ENCODE measurements at regions not wholly inside any gene's neighbourhood (a gene's known extent, or its start where the extent isn't known, plus 50 kb on each side); places are given as distances from the start of the nearest gene placed in this dataset.
"Not testable (repeated sequence)": the region's sequence is repeated elsewhere in the genome, so short reads cannot be mapped to it uniquely, and the experiment has no call there.

DNA sequence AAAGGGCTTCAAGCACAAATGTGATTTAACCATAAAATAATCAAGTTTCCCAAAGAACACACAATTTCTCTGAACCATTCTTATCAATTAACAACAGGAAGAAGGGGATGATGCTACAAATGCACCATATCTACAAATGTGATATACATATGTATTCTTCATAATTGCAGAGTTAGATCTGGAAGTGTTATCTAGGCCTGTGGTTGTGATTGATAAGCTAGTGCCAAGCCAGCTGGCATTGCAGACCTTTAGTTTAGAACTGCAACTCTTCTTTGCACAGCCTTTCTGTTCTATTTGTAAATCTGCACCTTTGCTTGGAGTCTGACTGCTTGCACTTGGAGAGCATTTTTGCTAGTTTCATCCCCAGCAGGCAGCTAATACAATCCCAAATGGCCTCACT lies 145.5 kb upstream of the NPY2R start:
- Histone ChIP-seq H3K36me3 (ENCODE audit: control insufficient read depth in 2 of 2, insufficient read depth in 2 of 2, low read length in 1 of 2) (no peaks in the 10 kb centered on the region), H3K4me1 (ENCODE audit: control insufficient read depth in 2 of 2, insufficient read depth in 2 of 2, low read length in 2 of 2) (no peaks in the 10 kb centered on the region)

DNA sequence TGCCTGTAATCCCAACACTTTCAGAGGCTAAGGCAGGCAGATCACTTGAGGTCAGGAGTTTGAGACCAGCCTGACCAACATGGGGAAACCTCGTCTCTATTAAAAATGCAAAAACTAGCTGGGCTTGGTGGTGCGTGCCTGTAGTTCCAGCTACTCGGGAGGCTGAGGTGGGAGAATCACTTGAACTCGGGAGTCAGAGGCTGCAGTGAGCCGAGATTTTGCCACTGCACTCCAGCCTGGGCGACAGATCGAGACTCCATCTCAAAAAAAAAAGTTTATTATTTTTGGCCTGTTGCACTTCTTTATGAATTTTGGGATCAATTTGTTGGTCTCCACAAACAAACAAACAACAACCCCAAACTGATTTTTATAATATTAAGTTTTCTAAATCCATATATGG lies 143.5 kb upstream of the NPY2R start:
- not testable (repeated sequence) for H3K4me3 ChIP-seq (ENCODE audit: low read length in 2 of 2); H3K9me3 ChIP-seq (ENCODE audit: control insufficient read depth in 2 of 2, insufficient read depth in 1 of 2, low read length in 1 of 2); H3K4me1 ChIP-seq (ENCODE audit: control insufficient read depth in 2 of 2, insufficient read depth in 2 of 2, low read length in 2 of 2); H3K36me3 ChIP-seq (ENCODE audit: control insufficient read depth in 2 of 2, insufficient read depth in 2 of 2, low read length in 1 of 2); H3K27me3 ChIP-seq (ENCODE audit: control insufficient read depth in 2 of 2, insufficient read depth in 1 of 2, low read length in 1 of 2); DNase-seq (ENCODE audit: low read depth in 6 of 9, low spot score in 9 of 9); H3K27ac ChIP-seq (ENCODE audit: low read depth in 1 of 2, low read length in 1 of 2)
- 94% methylated on average over 7 of the region's 7 CpGs for WGBS

More for the DNA sequence above, 145.5 kb upstream of the NPY2R start:
- DNase-seq (ENCODE audit: low read depth in 6 of 9, low spot score in 9 of 9), result no peak
- H3K27ac ChIP-seq (ENCODE audit: low read depth in 1 of 2, low read length in 1 of 2), result no peak overlapping the region
- no peak overlapping the region for H3K4me3 ChIP-seq (ENCODE audit: low read length in 2 of 2)
- H3K27me3 ChIP-seq (ENCODE audit: control insufficient read depth in 2 of 2, insufficient read depth in 1 of 2, low read length in 1 of 2), result no peaks in the 10 kb centered on the region
- peaks cover 0 to 2% of the 10 kb centered on the region in 2 donors for H3K9me3 ChIP-seq (ENCODE audit: control insufficient read depth in 2 of 2, insufficient read depth in 1 of 2, low read length in 1 of 2)

DNA sequence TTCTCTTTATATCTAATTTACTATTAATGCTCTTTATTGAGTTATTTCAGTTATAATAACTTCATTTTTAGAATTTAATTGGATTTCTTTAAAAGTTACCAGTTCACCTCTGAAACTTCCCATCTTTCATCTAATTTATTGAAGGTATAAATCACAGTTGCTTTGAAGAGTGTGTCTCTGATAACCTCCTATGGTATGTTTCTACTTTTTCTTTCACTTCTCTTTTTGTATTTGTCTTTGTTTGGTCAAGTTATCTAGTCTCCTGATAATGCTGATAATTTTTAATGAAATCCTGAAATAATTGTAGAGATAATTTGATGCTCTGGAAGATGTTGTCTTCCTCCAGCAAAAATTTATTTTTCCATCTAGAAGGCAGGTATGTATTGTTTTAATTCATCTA lies 141.6 kb upstream of the NPY2R start:
- H3K27ac ChIP-seq (ENCODE audit: low read depth in 1 of 2, low read length in 1 of 2), result no peak overlapping the region
- no peak for DNase-seq (ENCODE audit: low read depth in 6 of 9, low spot score in 9 of 9)

DNA sequence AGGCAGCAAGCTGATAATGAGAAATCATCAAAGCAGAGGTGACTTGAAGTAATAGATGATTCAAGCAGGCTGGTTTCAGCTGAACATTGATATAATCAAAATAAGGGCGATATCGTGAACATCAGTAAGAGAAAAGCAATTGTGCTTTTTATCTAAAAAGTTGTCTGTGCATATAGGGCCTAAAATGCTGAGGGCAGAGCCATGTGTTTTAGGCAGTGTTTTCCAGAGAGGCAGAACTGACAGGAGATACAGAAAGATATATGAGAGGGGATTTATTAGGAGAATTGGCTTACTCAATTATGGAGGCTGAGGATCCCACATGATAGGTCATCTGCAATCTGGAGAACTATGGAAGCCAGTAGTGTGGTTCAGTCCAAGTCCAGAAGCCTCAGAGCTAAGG lies 136.5 kb upstream of the NPY2R start:
- Histone ChIP-seq H3K27me3 (ENCODE audit: control insufficient read depth in 2 of 2, insufficient read depth in 1 of 2, low read length in 1 of 2) (no peaks in the 10 kb centered on the region), H3K27ac (ENCODE audit: low read depth in 1 of 2, low read length in 1 of 2) (no peak overlapping the region), H3K9me3 (ENCODE audit: control insufficient read depth in 2 of 2, insufficient read depth in 1 of 2, low read length in 1 of 2) (no peaks in the 10 kb centered on the region), H3K4me3 (ENCODE audit: low read length in 2 of 2) (no peak overlapping the region), H3K4me1 (ENCODE audit: control insufficient read depth in 2 of 2, insufficient read depth in 2 of 2, low read length in 2 of 2) (no peaks in the 10 kb centered on the region), H3K36me3 (ENCODE audit: control insufficient read depth in 2 of 2, insufficient read depth in 2 of 2, low read length in 1 of 2) (no peaks in the 10 kb centered on the region)
- WGBS, result 93% methylated on average over 2 of the region's 2 CpGs
- no peak for DNase-seq (ENCODE audit: low read depth in 6 of 9, low spot score in 9 of 9)

More for the DNA sequence above, 141.6 kb upstream of the NPY2R start:
- Histone ChIP-seq H3K9me3 (ENCODE audit: control insufficient read depth in 2 of 2, insufficient read depth in 1 of 2, low read length in 1 of 2) (peaks cover 0 to 2% of the 10 kb centered on the region in 2 donors), H3K27me3 (ENCODE audit: control insufficient read depth in 2 of 2, insufficient read depth in 1 of 2, low read length in 1 of 2) (no peaks in the 10 kb centered on the region), H3K36me3 (ENCODE audit: control insufficient read depth in 2 of 2, insufficient read depth in 2 of 2, low read length in 1 of 2) (no peaks in the 10 kb centered on the region), H3K4me1 (ENCODE audit: control insufficient read depth in 2 of 2, insufficient read depth in 2 of 2, low read length in 2 of 2) (no peaks in the 10 kb centered on the region), H3K4me3 (ENCODE audit: low read length in 2 of 2) (no peak overlapping the region)

DNA sequence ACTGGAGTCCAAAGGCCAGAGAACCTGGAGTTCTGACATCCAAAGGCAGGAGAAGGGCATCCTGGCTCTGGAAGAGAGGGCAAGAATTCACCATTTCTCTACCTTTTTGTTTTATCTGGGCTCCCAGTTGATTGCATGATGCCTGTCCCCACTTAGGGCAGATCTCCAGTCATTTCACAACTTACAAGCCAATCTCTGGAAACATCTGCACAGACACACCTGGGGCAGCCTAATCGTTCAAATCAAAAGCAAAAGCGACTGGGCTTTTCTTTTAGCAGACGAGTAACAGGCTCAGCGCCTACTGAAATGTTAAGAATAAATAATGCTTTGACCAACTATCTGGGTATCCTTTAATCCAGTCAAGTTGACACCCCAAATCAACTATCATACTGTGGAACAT lies 136.0 kb upstream of the NPY2R start:
- no peaks in the 10 kb centered on the region for H3K27me3 ChIP-seq (ENCODE audit: control insufficient read depth in 2 of 2, insufficient read depth in 1 of 2, low read length in 1 of 2)
- DNase-seq (ENCODE audit: low read depth in 6 of 9, low spot score in 9 of 9), result no peak
- WGBS, result 96% methylated on average over 4 of the region's 4 CpGs
- no peak overlapping the region for H3K4me3 ChIP-seq (ENCODE audit: low read length in 2 of 2)
- no peaks in the 10 kb centered on the region for H3K9me3 ChIP-seq (ENCODE audit: control insufficient read depth in 2 of 2, insufficient read depth in 1 of 2, low read length in 1 of 2)
- H3K27ac ChIP-seq (ENCODE audit: low read depth in 1 of 2, low read length in 1 of 2), result no peak overlapping the region
- no peaks in the 10 kb centered on the region for H3K4me1 ChIP-seq (ENCODE audit: control insufficient read depth in 2 of 2, insufficient read depth in 2 of 2, low read length in 2 of 2)
- H3K36me3 ChIP-seq (ENCODE audit: control insufficient read depth in 2 of 2, insufficient read depth in 2 of 2, low read length in 1 of 2), result no peaks in the 10 kb centered on the region

DNA sequence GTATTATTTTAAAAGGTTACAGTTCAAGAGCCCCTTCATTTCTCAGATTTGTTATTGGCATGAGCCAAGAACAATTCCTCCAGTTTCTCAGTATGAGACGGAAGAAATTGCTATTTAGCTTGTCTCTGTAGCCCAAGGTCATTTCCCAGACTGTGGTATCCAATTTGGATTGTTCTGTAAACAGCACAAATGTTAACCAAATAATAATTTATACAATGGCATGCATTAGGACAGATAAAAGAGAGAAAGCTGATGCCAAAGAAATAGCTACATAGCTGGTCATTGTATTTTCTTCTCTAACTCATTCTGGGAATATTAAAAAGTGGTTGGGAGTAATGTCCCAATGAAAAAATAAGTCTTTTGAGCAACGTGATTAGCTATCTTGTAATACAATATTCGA lies 134.6 kb upstream of the NPY2R start:
- Histone ChIP-seq H3K27me3 (ENCODE audit: control insufficient read depth in 2 of 2, insufficient read depth in 1 of 2, low read length in 1 of 2) (no peaks in the 10 kb centered on the region), H3K9me3 (ENCODE audit: control insufficient read depth in 2 of 2, insufficient read depth in 1 of 2, low read length in 1 of 2) (no peaks in the 10 kb centered on the region), H3K27ac (ENCODE audit: low read depth in 1 of 2, low read length in 1 of 2) (no peak overlapping the region), H3K36me3 (ENCODE audit: control insufficient read depth in 2 of 2, insufficient read depth in 2 of 2, low read length in 1 of 2) (no peaks in the 10 kb centered on the region), H3K4me1 (ENCODE audit: control insufficient read depth in 2 of 2, insufficient read depth in 2 of 2, low read length in 2 of 2) (no peaks in the 10 kb centered on the region), H3K4me3 (ENCODE audit: low read length in 2 of 2) (no peak overlapping the region)
- WGBS, result 88% methylated on average over 3 of the region's 3 CpGs
- no peak for DNase-seq (ENCODE audit: low read depth in 6 of 9, low spot score in 9 of 9)

DNA sequence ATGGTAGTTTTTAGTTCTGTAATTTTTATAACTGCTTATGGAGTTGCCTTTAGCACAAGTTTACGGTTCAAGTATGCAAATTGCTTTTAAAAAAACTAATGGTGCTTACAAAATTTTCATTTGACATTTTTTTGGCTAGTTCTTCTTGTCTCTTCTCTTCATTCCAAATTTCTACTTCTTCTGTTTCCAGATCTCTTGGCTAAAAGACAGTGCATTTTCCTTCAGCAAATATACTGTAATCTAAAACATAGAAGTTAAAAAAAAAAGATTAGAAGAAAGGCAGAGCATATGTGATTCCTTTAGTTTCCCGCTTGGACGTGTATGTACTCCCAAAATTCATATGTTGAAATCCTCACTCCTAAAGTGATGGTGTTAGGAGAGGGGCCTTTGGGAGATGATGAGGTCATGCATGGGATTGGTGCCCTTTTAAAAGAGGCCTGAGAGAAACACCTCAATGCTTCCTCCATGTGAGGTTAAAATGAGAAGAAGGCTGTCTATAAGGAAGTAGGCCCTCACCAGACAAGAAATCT lies 132.1 kb upstream of the NPY2R start:
- DNase-seq (ENCODE audit: low read depth in 6 of 9, low spot score in 9 of 9), result no peak
- Histone ChIP-seq H3K36me3 (ENCODE audit: control insufficient read depth in 2 of 2, insufficient read depth in 2 of 2, low read length in 1 of 2) (no peaks in the 10 kb centered on the region), H3K9me3 (ENCODE audit: control insufficient read depth in 2 of 2, insufficient read depth in 1 of 2, low read length in 1 of 2) (no peaks in the 10 kb centered on the region), H3K4me1 (ENCODE audit: control insufficient read depth in 2 of 2, insufficient read depth in 2 of 2, low read length in 2 of 2) (no peaks in the 10 kb centered on the region), H3K27ac (ENCODE audit: low read depth in 1 of 2, low read length in 1 of 2) (no peak overlapping the region), H3K27me3 (ENCODE audit: control insufficient read depth in 2 of 2, insufficient read depth in 1 of 2, low read length in 1 of 2) (no peaks in the 10 kb centered on the region), H3K4me3 (ENCODE audit: low read length in 2 of 2) (no peak overlapping the region)
- WGBS, result 91% methylated on average over 3 of the region's 3 CpGs

DNA sequence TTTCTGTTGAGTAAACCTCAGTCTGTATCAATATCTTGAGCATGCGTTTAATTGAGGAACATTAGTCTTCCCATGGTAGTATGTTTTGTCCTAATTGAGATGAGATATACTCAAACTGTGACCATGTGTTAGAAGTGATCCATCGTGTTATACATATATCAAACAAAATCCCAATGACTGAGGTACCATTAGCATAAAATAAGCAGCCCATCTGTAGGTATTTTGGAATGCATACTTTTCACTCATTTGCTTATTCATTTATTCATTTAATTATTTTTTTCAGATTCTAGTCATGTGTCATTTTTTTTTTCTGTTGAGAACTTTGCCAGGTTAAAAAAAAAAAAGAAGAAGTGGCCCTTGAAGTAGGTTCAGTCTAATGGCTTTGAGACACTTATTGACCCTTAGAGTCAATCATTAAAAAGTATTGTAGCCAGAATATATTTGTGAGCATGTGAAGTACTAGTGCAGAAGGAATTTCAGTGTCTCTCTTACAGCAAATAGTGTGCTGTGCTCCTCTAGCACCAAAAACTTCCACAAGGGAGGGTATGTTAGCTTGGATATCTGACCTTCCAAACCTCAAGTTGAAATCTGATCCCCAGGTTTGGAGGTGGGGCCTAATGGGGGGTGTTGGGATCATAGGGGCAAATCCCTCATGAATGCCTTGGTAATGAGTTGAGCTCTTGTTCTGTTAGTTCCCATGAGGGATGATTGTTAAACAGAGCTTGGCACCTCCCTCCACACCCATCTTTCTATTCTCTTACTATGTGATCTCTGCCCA lies 130.8 kb upstream of the NPY2R start:
- Histone ChIP-seq H3K27ac (ENCODE audit: low read depth in 1 of 2, low read length in 1 of 2) (no peak overlapping the region), H3K36me3 (ENCODE audit: control insufficient read depth in 2 of 2, insufficient read depth in 2 of 2, low read length in 1 of 2) (no peaks in the 10 kb centered on the region), H3K9me3 (ENCODE audit: control insufficient read depth in 2 of 2, insufficient read depth in 1 of 2, low read length in 1 of 2) (no peaks in the 10 kb centered on the region), H3K4me3 (ENCODE audit: low read length in 2 of 2) (no peak overlapping the region), H3K27me3 (ENCODE audit: control insufficient read depth in 2 of 2, insufficient read depth in 1 of 2, low read length in 1 of 2) (no peaks in the 10 kb centered on the region), H3K4me1 (ENCODE audit: control insufficient read depth in 2 of 2, insufficient read depth in 2 of 2, low read length in 2 of 2) (no peaks in the 10 kb centered on the region)
- 94% methylated on average over 2 of the region's 2 CpGs for WGBS
- DNase-seq (ENCODE audit: low read depth in 6 of 9, low spot score in 9 of 9), result no peak

DNA sequence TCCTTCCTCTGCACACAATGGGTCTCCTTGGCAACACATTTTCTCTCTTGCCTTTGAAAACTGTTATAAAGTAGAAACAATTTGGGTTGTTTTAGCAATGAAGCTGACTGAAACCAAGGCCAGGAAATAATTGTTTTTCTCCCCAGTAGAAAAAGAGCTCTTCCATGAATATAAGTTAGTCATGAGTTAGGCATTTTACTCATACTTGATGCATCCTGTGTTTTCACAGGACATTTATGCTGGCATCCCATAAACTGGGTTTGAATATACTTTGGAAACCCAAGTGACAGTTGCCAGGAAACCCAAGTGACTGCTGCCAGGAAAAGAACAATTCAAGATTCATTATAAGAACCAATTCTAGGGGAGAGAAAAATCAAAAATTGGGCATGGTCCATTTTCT lies 128.6 kb upstream of the NPY2R start:
- H3K9me3 ChIP-seq (ENCODE audit: control insufficient read depth in 2 of 2, insufficient read depth in 1 of 2, low read length in 1 of 2), result no peaks in the 10 kb centered on the region
- H3K4me1 ChIP-seq (ENCODE audit: control insufficient read depth in 2 of 2, insufficient read depth in 2 of 2, low read length in 2 of 2), result no peaks in the 10 kb centered on the region
- H3K4me3 ChIP-seq (ENCODE audit: low read length in 2 of 2), result no peak overlapping the region
- no peak overlapping the region for H3K27ac ChIP-seq (ENCODE audit: low read depth in 1 of 2, low read length in 1 of 2)
- H3K27me3 ChIP-seq (ENCODE audit: control insufficient read depth in 2 of 2, insufficient read depth in 1 of 2, low read length in 1 of 2), result no peaks in the 10 kb centered on the region
- H3K36me3 ChIP-seq (ENCODE audit: control insufficient read depth in 2 of 2, insufficient read depth in 2 of 2, low read length in 1 of 2), result no peaks in the 10 kb centered on the region
- DNase-seq (ENCODE audit: low read depth in 6 of 9, low spot score in 9 of 9), result no peak
